NCI-H2227 (cell line): ENCODE measurements at regions not wholly inside any gene's neighbourhood (a gene's known extent, or its start where the extent isn't known, plus 50 kb on each side); places are given as distances from the start of the nearest gene placed in this dataset.
A peak's percentile ranks its signal among the peaks of the same experiment; 100 is the strongest.

Source experiments
- DNase-seq: peaks from one replicate; lab custom pipeline; 2025; ENCODE audit not compliant: unreplicated experiment; lab: John Stamatoyannopoulos, UW

- no peak for DNase-seq
Measured at GRCh38 chr1:189851806-189852367, 625.8 kb downstream of the BRINP3 start.

- DNase-seq, result peak; percentile 1
Measured at GRCh38 chr1:189859385-189859977, 618.2 kb downstream of the BRINP3 start.

- DNase-seq, result no peak
Measured at GRCh38 chr1:189866606-189867005, 611.1 kb downstream of the BRINP3 start.

- no peak for DNase-seq
Measured at GRCh38 chr1:189868021-189868420, 609.6 kb downstream of the BRINP3 start.

GRCh38 chr1:189874715-189875435 is 602.8 kb downstream of the BRINP3 start:
- DNase-seq, result no peak

- DNase-seq, result no peak
Measured at GRCh38 chr1:189880135-189880534, 597.5 kb downstream of the BRINP3 start.

- no peak for DNase-seq
Measured at GRCh38 chr1:189899686-189900425, 577.8 kb downstream of the BRINP3 start.

- DNase-seq, result no peak
Measured at GRCh38 chr1:189904509-189904908, 573.2 kb downstream of the BRINP3 start.

GRCh38 chr1:189908113-189908512 is 569.6 kb downstream of the BRINP3 start:
- DNase-seq, result no peak

- no peak for DNase-seq
Measured at GRCh38 chr1:189921613-189922012, 556.1 kb downstream of the BRINP3 start.

- no peak for DNase-seq
Measured at GRCh38 chr1:189927641-189928040, 550.0 kb downstream of the BRINP3 start.

- no peak for DNase-seq
Measured at GRCh38 chr1:189929501-189930099, 548.1 kb downstream of the BRINP3 start.

- no peak for DNase-seq
Measured at GRCh38 chr1:189936861-189937260, 540.8 kb downstream of the BRINP3 start.

GRCh38 chr1:189939967-189940366 is 537.7 kb downstream of the BRINP3 start:
- no peak for DNase-seq

- DNase-seq, result no peak
Measured at GRCh38 chr1:189941922-189942321, 535.7 kb downstream of the BRINP3 start.

GRCh38 chr1:189958756-189959155 is 518.9 kb downstream of the BRINP3 start:
- DNase-seq, result no peak

GRCh38 chr1:189960769-189961168 is 516.9 kb downstream of the BRINP3 start:
- no peak for DNase-seq

- no peak for DNase-seq
Measured at GRCh38 chr1:189962181-189962580, 515.5 kb downstream of the BRINP3 start.

GRCh38 chr1:189970331-189971230 is 507.1 kb downstream of the BRINP3 start:
- DNase-seq, result peak; percentile 40

GRCh38 chr1:189971656-189972055 is 506.0 kb downstream of the BRINP3 start:
- no peak for DNase-seq
